SH-SY5Y (cell line): ENCODE measurements at regions not wholly inside any gene's neighbourhood (a gene's known extent, or its start where the extent isn't known, plus 50 kb on each side); places are given as distances from the start of the nearest gene placed in this dataset.

Experiments
- GATA2 ChIP-seq: IDR thresholded peaks from 2 replicates; pipeline ENCODE4 v1.6.1; 2011; ENCODE audit warnings: mild to moderate bottlenecking, low read depth, low read length
- GATA3 ChIP-seq: IDR thresholded peaks from 2 replicates; pipeline ENCODE4 v1.6.1; 2011; ENCODE audit warnings: low read depth, mild to moderate bottlenecking, low read length, moderate library complexity

- TF ChIP-seq GATA3 (no peak), GATA2 (no peak)
These were observed 1357.9 kb upstream of the CELF4 start for GRCh38 chr18:38923540-38923939.
